ENCODE measurements at regions not wholly inside any gene's neighbourhood (a gene's known extent, or its start where the extent isn't known, plus 50 kb on each side); places are given as distances from the start of the nearest gene placed in this dataset.
"Not testable (repeated sequence)": the region's sequence is repeated elsewhere in the genome, so short reads cannot be mapped to it uniquely, and the experiment has no call there.

DNA sequence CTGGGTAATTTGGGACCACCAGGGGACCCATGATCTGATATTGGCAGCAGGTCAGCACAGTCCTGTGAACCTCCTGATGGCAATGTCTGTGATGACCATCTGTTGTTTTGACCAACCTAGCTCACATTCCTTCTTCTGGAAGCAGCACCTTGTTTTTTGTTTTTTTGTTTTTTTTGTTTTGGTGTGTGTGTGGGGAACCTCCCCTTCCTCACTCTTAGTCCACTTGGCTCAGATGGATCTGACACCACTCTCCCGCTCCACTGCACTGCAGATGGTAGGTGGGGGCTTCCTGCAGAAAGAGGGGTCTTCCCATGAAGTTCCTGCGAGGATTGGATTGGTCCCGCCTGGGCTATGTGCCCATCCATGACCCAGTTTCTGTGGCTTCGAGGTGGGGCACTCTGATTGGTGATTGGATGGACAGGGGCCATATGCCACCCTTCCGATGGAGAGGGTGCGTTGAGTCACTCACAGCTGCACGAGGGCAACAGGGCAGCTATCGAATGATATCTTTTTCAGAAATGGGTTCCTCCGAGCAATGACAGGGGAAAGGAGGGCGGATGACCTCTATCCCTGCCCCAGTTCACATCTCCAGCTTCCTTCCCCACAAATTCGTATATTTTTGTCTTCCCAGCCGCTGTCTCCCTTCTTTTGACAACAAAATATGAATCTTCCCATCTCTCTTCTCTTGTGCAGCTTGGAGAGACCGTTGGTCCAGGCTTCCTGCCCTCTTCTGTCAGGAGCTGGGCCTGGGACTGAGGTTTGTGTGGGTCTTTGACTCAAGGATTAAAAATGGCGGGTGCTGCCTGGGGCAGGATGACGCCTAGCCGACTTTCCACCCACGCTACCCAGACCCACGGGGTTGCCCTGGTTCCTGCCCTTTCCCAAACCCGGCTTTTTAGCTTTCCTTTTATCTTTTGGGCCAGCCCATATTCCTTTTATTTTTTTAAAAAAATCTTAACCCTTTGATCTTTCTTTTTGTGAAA lies 132.1 kb upstream of the KCNG1 start:
- DNase-seq: peak; percentile 64

DNA sequence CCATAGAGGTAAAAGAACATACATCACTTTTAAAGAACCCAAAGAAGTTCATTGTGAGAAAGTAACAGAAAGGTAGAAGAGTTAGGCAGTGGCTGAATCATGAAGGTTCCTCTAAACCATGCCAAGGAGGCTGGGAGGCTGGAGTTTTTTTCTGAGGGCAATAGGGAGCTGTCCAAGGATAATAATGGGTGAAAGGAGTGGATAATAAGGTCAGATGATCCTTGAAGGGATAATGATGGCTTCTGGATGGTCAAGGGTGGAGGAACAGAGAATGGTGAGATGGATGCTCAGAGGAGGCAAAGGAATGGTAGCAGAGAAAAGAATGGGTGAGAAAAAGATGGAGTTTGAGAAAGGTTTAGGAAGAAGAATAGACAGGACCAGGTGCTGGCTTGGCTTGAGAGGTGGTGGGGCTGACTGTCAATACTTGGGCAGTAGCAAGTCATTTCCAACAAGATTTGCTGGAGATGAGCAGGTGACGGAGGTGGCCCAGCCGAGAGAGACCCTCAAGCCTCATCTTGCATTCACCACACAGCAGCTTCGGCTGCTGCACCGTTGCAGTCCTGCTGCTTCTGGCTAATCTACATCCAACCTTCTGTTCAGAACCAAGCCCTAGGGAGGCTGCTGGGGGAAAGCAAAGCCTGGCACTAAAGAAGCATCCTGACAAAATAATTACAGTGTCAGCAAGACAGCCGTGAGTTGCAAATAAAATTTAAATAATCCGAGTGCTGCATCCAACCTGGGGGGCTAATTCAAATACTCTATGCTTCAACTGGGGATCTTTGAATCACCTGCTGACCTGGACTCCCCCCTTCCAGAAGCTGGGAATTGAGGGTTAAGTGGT lies 131.2 kb upstream of the KCNG1 start:
- peak; percentile 64 for DNase-seq

DNA sequence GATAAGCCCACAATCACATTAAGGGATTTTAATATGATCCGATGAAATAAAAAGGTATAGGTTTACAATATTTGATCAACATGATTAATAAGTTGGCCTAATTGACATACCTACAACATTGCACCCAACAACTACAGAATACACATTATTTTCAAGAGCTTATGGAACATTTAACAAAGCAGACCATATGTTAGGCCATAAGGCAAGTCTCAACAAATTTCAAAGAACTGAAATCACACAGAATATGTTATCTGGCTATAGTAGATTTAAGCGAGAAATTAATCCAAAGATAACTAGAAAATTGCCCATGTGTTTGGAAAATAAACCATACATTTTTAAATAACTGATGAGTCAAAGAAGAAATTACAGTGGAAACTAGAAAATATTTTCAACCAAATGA lies 126.0 kb upstream of the KCNG1 start:
- no peak for DNase-seq

DNA sequence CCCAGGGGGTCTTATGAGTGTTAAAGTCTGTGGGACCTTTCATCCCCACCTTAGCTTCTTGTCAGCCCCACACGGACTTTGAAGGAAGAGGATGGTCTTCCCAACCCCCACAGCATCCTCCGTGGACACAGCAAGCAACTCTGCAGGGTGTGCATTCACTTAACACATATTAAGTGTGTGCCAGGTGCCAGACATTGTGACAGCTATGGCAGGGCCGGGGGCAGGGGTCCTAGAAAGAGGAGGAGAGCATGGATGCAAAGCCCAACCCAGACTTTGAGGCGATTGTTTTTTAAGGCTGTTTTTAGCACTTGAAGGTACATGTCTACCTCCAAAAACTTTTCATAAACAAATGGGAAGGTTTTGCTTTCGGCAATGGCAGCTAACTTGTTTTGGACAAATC lies 121.6 kb upstream of the KCNG1 start:
- DNase-seq: no peak

DNA sequence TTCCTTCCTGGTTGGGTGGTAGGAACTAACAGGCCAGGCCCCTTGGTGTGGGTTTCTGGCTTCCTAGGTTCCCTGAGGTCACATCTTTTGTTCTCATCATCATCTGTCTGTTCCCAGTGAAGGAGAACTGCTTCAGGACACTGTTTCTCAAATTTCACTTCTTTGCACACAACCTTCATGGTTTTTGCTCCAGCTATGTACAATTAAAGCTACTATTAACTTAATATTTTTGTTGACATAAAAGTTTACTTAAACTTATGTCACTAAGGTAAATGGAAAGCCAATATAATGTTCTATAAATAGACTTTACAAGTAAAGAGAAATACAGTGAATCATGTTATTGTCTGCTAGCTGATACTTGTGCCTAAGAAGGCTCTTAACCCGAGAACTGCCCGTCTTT lies 120.7 kb upstream of the KCNG1 start:
- DNase-seq: no peak

DNA sequence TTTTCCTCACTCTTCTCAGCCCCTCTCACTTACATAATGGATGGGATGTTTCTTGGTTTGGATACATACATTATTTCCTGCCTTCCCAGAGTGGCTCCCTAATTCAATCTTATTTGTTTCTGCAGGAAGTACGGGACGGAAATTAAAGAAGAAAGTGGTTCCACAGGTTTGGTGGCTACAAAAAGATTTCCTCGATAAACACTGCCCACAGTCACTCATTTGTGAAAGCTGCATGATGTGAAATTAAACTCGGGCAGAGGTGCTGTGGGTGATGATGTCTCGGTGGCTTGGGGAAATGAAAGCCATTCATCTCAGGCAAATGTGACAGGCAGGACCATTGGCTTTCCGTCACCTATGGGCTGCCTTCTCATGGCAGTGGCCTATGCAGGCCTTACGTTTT lies 119.5 kb upstream of the KCNG1 start:
- no peak for DNase-seq

DNA sequence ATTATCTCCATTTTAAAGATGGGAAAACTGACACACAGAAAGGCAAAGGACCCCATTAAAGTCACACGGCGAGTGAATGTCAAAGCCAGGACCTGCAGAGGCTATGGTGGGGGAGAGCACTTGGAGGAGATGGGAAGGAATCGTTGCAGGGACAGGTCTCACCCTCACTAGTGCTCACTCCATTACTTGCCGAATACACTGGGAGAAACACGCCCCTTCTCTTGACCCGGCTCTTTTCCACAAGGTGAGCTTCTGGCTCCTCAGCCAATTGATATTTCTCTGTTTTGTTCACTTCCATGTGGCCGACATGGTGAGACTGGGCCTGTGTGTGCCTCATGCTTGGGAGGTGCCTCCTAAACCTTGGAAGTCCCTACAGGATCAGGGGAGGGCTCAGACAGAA lies 117.8 kb upstream of the KCNG1 start:
- no peak for DNase-seq

DNA sequence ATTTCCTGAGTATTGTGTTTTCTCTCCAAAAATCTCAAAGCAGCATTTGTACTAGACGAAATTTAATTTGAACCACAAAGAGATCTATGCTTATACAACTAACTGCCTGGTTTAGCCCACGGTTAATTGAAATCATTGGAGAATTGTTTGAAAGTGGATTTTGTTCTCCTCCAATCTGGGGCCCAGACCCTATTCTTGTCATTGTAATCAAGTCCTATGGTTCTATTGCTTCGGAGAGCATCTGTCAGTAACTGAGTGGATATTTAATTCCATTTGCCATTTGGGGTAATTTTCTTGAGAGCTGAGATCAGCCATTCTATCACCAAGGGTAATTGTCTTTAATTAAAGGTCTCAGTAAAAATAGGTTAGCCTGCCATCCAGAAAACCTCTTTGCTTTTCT lies 117.0 kb upstream of the KCNG1 start:
- peak; percentile 78 for DNase-seq

DNA sequence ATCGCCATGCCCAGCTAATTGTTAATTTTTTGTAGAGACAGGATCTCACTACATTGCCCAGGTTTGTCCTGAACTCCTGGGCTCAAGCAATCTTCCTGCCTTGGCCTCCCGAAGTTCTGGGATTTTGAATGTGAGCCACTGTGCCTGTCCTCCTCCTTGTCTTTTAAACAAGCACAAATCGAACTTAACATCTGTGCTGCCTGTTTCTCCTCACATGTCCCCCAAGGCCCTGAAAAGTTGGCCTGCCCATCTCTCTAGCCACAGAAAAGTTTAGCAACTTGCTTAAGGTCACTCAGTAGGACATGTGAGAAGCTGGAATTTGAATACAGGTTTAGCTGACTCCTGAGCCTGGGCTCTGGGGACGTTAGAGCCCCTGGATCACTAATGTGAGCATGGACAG lies 115.7 kb upstream of the KCNG1 start:
- DNase-seq: no peak

DNA sequence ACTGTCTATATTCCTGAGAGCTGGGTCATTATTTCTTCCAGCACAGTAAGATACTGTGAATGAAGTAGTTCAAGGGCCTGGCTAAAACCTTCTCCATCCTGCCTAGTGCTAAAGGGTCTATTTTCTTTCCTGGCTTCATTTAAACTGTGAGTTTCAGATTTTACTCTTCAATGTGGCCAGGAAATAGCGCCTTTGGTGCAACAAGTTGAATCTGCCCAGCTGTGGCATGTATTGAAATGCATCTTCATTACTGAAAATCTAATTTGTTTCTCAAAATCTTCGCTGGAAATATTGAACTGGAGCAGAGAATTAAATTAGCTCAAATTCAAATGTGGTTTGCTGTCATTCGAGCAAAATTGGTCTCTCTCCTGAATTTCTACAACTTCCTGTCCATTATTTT lies 114.6 kb upstream of the KCNG1 start:
- no peak for DNase-seq

DNA sequence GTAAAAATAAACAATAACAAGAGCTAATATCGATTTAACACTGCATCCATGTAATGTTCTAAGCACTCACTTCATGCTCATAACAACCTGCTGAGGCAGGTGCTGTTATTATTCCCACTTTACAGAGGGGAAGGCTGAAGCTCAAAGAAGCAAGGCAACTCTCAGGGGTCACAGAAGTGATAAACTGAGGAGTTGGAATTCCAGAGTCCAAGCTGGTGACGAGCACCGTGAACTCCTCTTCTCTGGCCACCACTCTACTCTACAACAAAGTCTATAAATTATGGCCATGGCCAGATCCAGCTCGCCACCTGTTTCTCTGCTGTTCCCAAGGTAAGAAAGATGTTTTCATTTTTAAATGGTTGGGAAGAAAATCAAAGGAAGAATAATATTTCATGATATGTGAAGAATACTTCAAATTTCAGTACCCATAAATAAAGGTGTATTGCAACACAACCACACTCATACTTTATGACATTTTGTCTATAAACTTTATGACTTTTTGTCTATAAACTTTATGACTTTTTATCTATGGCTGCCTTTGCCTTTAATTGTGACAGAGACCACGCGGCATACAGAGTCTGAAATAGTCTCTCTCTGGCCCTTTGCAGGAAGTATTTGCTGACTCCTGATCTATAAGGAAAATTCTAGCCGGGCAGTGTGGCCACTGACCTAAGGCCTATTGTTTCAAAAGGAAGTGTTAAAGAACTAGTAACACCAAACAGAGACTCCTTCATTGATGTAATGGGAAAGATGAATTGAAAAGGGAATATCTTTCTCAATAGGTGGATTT lies 113.2 kb upstream of the KCNG1 start:
- no peak for DNase-seq

DNA sequence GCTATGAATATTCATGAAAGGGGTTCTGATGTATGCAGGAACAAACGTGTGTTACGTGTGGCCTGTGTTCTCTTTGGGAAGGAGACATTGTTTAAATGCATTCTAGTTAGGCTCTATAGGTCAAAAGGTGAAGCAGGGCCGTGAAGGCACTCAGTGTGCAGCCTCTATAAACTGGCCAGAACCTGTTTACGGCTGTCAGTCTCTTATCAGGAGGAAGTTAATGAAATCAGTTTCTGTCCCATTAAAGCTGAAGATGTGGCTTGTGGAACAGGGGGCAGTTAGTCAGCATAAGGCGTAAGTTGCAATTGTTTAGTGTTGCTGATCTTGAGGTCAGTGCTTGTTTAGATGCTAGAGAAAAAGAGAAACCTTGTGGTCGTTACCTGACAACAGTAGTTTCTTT lies 111.5 kb upstream of the KCNG1 start:
- DNase-seq: no peak

DNA sequence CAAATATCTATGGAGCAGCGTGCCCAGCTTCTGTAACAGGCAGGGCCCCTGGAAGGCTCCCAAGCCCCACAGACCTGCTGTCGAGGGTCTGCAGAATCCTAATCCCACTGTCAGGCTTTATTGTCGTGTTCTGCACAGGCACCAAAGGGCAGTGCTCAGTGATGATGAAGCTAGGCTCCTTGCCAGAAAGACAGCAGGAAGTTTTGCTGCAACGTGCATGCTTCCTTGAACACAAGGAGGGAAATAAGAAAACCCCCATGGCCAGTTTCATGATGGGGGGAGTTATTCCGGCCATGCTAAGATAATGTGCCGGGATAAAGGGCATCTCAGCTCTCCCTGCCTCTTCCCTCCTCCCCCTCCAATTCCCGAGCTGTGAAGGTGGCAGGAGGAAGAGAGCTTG lies 109.4 kb upstream of the KCNG1 start:
- DNase-seq: no peak

DNA sequence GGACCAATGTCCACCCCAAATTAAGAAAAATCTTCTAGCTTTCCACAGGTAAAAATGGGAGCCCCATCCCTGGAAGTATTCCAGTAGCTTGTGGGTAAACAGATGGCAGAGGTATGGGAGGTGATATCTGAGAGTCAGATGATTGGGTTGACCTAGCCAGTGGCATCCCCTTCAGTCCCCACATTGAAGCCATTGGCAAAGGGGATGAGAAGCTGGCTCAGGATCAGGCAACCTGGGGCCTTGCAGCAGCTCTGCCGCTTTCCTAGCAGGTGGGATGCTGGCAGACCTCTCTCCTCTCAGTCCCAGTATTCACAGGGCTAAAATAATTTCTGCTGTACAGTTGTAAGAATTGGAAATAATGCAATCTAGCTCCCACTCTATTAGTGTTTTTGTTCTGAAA lies 108.9 kb upstream of the KCNG1 start:
- no peak for DNase-seq

DNA sequence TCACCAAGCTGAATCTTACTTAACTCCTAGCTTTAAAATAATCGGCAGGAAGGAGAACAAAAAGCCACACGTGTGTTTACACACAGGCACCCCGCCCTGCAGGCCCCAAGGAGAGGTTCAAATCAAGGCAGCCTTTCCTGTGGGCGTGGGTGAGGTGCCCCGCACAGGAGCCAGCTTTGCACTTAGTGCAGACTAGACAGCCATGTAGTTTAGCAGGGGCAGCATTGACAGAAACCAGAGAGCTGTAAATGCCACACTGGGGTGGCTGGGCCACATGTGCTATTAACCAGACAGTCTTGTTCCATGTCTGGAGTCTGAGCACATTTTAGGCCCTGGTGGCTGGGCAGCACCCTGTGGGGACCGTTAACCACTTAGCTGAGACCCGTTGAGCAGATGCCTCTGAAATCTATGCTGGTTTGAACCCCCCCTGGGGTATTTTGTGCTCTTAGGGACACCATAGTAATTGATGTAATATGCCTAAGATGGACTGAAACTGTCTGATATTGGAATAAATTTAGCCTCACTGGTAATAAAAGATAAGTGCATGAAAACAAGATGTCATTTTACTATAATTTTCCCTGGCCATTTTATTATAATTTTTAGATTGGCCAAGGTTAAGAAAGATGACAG lies 106.4 kb upstream of the KCNG1 start:
- peak; percentile 49 for DNase-seq

DNA sequence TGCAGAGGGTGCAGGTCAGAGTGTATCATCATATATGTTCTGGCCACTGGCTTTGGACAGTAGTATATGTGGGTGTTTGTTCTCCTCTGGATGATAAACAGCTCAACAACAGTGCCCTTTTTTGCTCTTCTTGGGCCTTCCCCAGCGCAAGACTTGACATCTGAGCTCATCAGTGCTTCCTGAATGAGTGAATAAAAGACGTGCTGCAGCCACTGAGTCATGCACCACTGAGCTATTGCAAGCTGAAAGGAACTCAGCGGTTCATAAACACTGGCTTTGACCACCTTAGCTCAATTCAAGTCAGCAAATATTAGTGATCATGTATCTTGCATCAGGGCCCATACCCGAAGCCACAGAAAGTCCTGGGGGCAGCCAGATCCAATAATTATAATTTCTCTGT lies 105.3 kb upstream of the KCNG1 start:
- no peak for DNase-seq

DNA sequence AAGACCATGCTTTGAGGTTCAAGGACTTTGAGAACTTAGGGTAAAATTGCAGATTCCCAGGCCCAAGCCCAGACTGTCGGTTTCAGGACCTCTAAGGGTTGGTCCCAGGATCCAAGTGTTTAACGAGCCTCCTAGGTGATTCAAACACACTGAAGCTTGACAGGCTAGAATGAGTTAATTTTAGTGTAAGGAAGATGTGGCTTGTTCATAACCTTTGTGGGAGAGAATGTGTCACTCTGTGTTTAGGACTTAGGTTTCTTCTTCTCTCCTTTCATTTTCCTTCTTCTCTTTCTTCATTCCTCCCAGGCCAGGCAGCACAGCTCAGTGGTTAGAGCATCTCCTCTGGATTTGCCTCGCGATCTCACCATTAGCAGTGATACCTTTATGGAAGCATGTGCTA lies 104.8 kb upstream of the KCNG1 start:
- no peak for DNase-seq

DNA sequence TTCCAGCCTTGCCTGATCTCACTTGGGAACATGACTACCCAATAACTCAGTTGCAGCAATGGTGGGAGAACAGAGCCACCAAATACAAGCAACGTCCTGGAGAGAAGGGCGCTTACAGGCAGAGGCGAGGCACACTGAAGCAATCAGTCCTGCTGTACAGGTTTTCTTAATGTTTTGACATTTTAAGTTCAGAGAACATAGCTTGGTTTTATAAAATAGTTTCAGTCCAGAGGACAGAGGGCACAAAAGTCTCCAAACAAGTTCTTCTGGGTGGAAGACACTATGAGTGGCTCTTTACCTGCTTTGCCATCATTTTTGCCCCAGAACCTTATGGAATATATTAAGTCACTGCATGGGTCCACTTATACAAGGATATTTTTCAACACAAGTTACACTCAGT lies 103.4 kb upstream of the KCNG1 start:
- no peak for DNase-seq

DNA sequence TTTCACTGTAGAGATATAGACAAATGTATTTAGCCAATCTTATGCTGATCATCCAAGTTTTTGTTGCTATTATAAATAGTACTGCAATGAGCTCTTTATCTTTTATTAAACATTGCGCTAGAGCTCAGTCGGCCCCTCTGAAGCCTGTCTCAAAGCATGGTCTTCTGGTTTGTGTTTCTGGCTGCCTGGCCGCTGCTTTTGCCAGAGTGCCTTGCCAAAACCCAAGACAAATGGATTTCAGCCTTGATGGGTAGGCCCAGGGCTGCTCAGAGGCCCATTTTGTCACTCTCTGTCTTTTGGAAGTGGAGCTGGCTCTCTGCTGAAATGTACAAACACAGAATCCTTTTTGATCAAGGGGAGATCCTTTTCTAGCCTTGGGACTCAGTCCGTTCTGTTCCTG lies 102.9 kb upstream of the KCNG1 start:
- DNase-seq: no peak

DNA sequence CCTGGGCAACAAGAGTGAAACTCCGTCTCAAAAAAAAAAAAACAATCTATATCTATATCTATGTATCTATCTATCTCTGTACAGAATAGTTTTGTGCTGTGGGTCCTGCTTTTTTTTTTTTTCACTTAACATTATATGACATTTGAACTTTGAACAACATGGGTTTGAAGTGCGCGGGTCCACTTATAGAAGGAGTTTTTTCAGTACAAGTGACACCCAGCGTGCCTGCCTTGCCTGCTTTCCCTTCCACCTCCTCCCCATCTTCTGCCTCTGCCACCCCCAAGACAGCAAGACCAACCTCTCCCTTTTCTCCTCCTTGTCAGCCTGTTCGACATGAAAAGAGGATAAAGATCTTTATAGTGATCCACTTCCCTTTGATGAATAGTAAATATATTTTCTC lies 102.2 kb upstream of the KCNG1 start:
- no peak for DNase-seq

DNA sequence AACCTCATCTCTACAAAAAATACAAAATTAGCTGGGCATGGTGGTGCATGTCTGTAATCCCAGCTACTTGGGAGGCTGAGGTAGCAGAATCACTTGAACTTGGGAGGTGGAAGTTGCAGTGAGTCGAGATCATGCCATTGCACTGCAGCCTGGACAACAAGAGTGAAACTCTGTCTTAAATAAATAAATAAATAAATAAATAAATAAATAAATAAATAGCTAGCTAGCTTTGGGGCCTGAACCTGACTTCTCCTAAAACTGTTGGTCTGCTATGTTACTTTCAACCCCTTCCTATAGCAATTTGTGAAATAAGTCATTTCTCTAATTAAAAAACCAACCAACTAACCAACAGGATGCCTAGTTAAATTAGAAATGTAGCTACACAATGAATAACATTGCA lies 101.0 kb upstream of the KCNG1 start:
- DNase-seq: not testable (repeated sequence)

DNA sequence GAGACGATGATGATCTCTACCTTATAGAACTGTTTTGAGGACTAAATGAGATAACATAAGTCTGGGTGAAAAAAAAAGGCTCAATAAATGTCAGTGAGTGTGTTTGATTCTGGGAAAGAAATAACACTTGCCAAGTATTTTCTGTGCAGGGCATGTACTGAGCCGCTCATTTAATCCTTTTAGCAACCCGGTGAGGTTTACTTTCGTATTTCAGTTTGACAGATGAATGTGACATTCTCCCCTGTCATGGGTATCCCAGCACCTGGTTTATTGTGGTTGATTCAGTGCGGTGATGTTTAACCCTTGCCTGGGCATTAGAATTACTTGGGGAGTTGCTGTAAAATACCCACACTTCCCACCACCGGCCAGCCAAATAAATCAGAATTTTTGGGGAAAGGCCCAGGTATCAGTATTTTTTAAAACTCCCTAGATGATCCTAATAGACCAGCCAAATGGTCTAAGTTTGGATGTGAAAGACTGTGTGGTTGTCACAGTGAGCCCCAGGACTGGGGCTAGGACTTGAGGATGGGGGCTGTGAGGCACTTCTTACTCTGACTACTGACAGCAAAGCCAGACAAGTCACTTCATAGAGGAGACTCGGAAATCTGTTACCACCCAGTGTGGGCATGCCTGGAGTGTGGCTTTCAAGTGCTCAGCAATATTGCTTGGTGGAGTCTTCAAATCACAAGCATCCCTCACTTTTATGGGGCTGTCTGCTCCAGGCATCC lies 100.2 kb upstream of the KCNG1 start:
- DNase-seq: no peak

Measured in NCI-H69 (cell line).